ENCODE measurements at regions not wholly inside any gene's neighbourhood (a gene's known extent, or its start where the extent isn't known, plus 50 kb on each side); places are given as distances from the start of the nearest gene placed in this dataset.
"Not testable (repeated sequence)": the region's sequence is repeated elsewhere in the genome, so short reads cannot be mapped to it uniquely, and the experiment has no call there.

DNA sequence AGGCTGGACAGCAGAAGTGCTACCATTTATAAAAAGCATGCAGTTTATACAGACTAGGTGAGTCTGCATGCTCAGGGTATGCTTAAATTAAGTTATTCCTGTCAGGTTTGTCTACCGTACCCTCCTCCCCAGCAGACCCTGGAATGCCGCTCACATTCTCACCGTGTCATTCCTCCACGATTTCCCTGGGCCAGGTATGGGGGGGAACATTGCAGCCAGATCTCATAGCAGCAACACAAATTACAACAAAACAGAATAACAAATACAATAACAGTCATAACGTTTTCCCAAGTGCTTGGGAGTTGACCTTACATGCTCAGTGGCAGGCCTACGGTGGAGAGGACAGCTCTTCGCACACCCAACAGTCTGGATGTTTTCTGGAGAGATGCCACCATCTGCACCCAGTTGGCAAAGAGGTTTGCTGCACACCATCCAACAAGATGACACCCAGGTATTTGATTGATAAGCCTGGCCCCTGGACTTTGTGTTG, 771.6 kb upstream of the TPTE start:
- H3K4me1 ChIP-seq (ENCODE audit: control insufficient read depth, insufficient read depth, low read length); CTCF ChIA-PET; H3K36me3 ChIP-seq (ENCODE audit: control insufficient read depth in 2 of 2, insufficient read depth in 1 of 2, low read length in 2 of 2); POLR2A ChIA-PET; H3K4me3 ChIP-seq (ENCODE audit: low read depth, low read length); H3K27ac ChIP-seq (ENCODE audit: extremely low read depth, low read depth, low read length); H3K9me3 ChIP-seq (ENCODE audit: control insufficient read depth, insufficient read depth, low read depth, low read length): not testable (repeated sequence)

DNA sequence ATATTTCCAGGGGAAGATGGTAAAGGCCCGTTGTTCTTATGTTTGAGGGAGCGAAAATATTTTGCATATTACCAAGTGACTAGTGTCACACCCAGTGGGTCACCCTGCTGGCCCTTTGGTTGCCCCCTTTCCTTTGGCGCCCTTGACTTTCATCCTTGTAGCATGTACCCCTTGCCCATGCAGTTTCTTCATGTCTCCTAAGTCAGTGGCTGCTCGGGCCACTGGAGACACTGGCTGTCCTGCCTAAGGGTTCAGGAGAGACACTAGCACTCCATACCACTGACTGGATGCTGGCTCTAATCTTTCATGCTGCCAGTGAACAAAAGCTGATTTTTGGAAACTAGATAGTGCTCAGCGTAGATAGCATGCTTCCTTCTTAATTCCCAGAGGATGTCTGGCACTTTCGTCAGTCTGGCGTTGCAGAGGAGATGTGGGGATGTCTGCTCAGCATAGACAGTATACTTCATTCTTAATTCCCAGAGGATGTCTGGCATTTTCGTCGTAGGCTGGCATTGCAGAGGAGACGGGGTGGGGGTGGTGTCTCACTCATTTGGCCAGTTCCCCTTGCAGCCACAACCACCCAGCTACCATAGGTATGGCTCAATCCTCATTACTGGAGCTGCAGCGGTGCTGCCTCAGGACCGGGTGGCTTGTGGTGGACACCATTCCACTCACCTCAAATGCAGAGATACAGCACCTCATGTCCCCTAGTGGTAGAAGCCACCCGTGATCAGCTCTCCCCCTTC, 770.9 kb upstream of the TPTE start:
- Histone ChIP-seq H3K4me1 (ENCODE audit: control insufficient read depth, insufficient read depth, low read length) (no peaks in the 10 kb centered on the region), H3K27ac (ENCODE audit: extremely low read depth, low read depth, low read length) (no peak overlapping the region), H3K9me3 (ENCODE audit: control insufficient read depth, insufficient read depth, low read depth, low read length) (no peaks in the 10 kb centered on the region), H3K36me3 (ENCODE audit: control insufficient read depth in 2 of 2, insufficient read depth in 1 of 2, low read length in 2 of 2) (no peaks in the 10 kb centered on the region), H3K4me3 (ENCODE audit: low read depth, low read length) (no peak overlapping the region)
- ChIA-PET CTCF (no interaction called here), POLR2A (no interaction called here)
- TF ChIP-seq ZSCAN16 (tag by site-specific recombination; IDR thresholded peaks at IDR 0.05): no peak
- TF ChIP-seq, protein P1, sequence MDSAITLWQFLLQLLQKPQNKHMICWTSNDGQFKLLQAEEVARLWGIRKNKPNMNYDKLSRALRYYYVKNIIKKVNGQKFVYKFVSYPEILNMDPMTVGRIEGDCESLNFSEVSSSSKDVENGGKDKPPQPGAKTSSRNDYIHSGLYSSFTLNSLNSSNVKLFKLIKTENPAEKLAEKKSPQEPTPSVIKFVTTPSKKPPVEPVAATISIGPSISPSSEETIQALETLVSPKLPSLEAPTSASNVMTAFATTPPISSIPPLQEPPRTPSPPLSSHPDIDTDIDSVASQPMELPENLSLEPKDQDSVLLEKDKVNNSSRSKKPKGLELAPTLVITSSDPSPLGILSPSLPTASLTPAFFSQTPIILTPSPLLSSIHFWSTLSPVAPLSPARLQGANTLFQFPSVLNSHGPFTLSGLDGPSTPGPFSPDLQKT (IDR thresholded peaks at IDR 0.05; ENCODE audit: borderline replicate concordance, low read depth, low read length): no peak
- TF ChIP-seq, protein P2, sequence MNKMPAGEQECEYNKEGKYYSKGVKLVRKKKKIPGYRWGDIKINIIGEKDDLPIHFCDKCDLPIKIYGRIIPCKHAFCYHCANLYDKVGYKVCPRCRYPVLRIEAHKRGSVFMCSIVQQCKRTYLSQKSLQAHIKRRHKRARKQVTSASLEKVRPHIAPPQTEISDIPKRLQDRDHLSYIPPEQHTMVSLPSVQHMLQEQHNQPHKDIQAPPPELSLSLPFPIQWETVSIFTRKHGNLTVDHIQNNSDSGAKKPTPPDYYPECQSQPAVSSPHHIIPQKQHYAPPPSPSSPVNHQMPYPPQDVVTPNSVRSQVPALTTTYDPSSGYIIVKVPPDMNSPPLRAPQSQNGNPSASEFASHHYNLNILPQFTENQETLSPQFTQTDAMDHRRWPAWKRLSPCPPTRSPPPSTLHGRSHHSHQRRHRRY (tag by site-specific recombination; IDR thresholded peaks at IDR 0.05): no peak
- TF ChIP-seq ZNF16 (tag by site-specific recombination; IDR thresholded peaks at IDR 0.05; ENCODE audit: low read depth): no peak
- no peak for TF ChIP-seq ZBTB17 (tag by site-specific recombination; IDR thresholded peaks at IDR 0.05)
- no peak for TF ChIP-seq ZNF24 (tag by site-specific recombination; IDR thresholded peaks at IDR 0.05)
- no peak for TF ChIP-seq ZNF658 (tag by site-specific recombination; IDR thresholded peaks at IDR 0.05)
- TF ChIP-seq, protein P3, sequence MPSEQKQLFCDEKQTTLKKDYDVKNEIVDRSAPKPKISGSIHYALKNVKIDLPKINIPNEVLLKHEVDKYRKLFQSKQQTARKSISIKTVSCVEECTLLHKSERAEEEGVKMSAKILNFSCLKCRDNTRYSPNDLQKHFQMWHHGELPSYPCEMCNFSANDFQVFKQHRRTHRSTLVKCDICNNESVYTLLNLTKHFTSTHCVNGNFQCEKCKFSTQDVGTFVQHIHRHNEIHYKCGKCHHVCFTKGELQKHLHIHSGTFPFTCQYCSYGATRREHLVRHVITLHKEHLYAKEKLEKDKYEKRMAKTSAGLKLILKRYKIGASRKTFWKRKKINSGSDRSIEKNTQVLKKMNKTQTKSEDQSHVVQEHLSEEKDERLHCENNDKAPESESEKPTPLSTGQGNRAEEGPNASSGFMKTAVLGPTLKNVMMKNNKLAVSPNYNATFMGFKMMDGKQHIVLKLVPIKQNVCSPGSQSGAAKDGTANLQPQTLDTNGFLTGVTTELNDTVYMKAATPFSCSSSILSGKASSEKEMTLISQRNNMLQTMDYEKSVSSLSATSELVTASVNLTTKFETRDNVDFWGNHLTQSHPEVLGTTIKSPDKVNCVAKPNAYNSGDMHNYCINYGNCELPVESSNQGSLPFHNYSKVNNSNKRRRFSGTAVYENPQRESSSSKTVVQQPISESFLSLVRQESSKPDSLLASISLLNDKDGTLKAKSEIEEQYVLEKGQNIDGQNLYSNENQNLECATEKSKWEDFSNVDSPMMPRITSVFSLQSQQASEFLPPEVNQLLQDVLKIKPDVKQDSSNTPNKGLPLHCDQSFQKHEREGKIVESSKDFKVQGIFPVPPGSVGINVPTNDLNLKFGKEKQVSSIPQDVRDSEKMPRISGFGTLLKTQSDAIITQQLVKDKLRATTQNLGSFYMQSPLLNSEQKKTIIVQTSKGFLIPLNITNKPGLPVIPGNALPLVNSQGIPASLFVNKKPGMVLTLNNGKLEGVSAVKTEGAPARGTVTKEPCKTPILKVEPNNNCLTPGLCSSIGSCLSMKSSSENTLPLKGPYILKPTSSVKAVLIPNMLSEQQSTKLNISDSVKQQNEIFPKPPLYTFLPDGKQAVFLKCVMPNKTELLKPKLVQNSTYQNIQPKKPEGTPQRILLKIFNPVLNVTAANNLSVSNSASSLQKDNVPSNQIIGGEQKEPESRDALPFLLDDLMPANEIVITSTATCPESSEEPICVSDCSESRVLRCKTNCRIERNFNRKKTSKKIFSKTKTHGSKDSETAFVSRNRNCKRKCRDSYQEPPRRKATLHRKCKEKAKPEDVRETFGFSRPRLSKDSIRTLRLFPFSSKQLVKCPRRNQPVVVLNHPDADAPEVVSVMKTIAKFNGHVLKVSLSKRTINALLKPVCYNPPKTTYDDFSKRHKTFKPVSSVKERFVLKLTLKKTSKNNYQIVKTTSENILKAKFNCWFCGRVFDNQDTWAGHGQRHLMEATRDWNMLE (tag by site-specific recombination; conservative IDR thresholded peaks at IDR 0.05; ENCODE audit: low read depth): no peak
- no peak for TF ChIP-seq ZNF664 (tag by site-specific recombination; IDR thresholded peaks at IDR 0.05)
- TF ChIP-seq ZNF501 (tag by site-specific recombination; IDR thresholded peaks at IDR 0.05): no peak
- no peak for TF ChIP-seq ZNF747 (tag by site-specific recombination; IDR thresholded peaks at IDR 0.05)
- TF ChIP-seq ZNF146 (tag by site-specific recombination; IDR thresholded peaks at IDR 0.05): no peak
- no peak for TF ChIP-seq SP2 (tag by site-specific recombination; IDR thresholded peaks at IDR 0.05)
- TF ChIP-seq ZNF132 (tag by site-specific recombination; IDR thresholded peaks at IDR 0.05; ENCODE audit: borderline replicate concordance): no peak
- TF ChIP-seq ZNF311 (tag by site-specific recombination; IDR thresholded peaks at IDR 0.05; ENCODE audit: borderline replicate concordance): no peak
- TF ChIP-seq ZNF560 (tag by site-specific recombination; IDR thresholded peaks at IDR 0.05; ENCODE audit: borderline replicate concordance): no peak
- no peak for TF ChIP-seq ZSCAN30 (tag by site-specific recombination; IDR thresholded peaks at IDR 0.05)

DNA sequence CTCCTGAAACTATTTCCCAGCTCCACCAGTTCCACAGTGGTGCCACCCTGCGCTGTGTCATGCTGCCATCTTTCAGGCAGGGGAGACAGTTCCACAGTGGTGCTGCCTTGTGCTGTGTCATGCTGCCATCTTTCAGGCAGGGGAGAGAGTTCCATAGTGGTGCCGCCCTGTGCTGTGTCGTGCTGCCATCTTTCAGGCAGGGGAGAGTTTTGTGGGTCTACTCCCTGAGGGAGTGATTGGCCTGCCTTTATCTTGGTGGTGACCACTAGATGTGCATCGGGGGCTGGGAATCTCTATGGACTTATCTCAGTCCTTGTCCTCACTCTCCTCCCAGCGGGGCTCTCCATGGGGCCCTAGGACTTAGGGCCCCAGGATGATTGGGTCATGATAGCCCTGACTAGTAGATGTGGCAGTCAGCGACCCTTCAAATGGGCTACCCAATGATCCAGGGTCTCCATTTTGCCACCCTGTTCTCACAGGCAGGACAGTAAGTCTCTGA, 770.2 kb upstream of the TPTE start:
- H3K27ac ChIP-seq (ENCODE audit: extremely low read depth, low read depth, low read length); POLR2A ChIA-PET; H3K4me1 ChIP-seq (ENCODE audit: control insufficient read depth, insufficient read depth, low read length); H3K36me3 ChIP-seq (ENCODE audit: control insufficient read depth in 2 of 2, insufficient read depth in 1 of 2, low read length in 2 of 2); H3K9me3 ChIP-seq (ENCODE audit: control insufficient read depth, insufficient read depth, low read depth, low read length); H3K4me3 ChIP-seq (ENCODE audit: low read depth, low read length); CTCF ChIA-PET: not testable (repeated sequence)

DNA sequence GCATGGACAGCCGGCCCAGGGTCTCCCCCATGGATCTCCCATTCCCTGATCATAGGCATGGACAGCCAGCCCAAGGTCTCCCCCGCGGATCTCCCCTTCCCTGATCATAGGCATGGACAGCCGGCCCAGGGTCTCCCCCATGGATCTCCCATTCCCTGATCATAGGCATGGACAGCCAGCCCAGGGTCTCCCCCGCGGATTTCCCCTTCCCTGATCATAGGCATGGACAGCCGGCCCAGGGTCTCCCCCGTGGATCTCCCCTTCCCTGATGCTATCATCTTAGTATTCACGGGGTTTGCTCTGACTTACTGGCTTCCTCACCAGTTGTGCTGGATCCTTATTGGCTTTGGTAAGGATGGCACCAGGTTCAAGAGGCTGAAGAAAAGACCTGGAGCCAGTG, 769.4 kb upstream of the TPTE start:
- H3K9me3 ChIP-seq (ENCODE audit: control insufficient read depth, insufficient read depth, low read depth, low read length); H3K36me3 ChIP-seq (ENCODE audit: control insufficient read depth in 2 of 2, insufficient read depth in 1 of 2, low read length in 2 of 2); H3K4me3 ChIP-seq (ENCODE audit: low read depth, low read length); POLR2A ChIA-PET; CTCF ChIA-PET; H3K27ac ChIP-seq (ENCODE audit: extremely low read depth, low read depth, low read length); H3K4me1 ChIP-seq (ENCODE audit: control insufficient read depth, insufficient read depth, low read length): not testable (repeated sequence)

DNA sequence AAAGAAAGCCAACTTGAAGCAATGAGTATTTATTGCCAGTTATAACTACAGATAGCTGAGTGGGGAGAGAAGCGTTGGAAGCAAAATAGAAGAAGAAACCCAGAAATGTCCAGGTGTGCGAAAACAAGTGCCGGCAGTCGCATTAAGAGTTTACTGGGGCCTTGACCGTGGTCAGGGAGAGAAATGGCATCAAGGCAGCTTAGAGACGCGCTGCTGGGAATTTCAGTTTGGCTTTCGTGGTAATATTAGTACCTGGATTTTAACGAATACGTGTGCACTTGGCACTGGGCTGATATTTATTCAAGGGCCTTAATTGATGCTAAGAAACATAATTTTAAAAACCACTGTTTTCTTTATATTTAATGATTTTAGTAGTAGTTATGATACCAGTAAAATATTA, 767.9 kb upstream of the TPTE start:
- H3K36me3 ChIP-seq (ENCODE audit: control insufficient read depth in 2 of 2, insufficient read depth in 1 of 2, low read length in 2 of 2); H3K27ac ChIP-seq (ENCODE audit: extremely low read depth, low read depth, low read length); H3K9me3 ChIP-seq (ENCODE audit: control insufficient read depth, insufficient read depth, low read depth, low read length); POLR2A ChIA-PET; CTCF ChIA-PET; H3K4me1 ChIP-seq (ENCODE audit: control insufficient read depth, insufficient read depth, low read length); H3K4me3 ChIP-seq (ENCODE audit: low read depth, low read length): not testable (repeated sequence)
